ENCODE measurements at regions not wholly inside any gene's neighbourhood (a gene's known extent, or its start where the extent isn't known, plus 50 kb on each side); places are given as distances from the start of the nearest gene placed in this dataset.

GRCh38 chr17:53006006-53006405 lies 816.7 kb upstream of the KIF2B start:
- Histone ChIP-seq H3K9me3 (ENCODE audit: control insufficient read depth, insufficient read depth, low read depth, low read length) (no peaks in the 10 kb centered on the region), H3K36me3 (ENCODE audit: control insufficient read depth in 2 of 2, insufficient read depth in 1 of 2, low read length in 2 of 2) (no peaks in the 10 kb centered on the region), H3K4me3 (ENCODE audit: low read depth, low read length) (no peak overlapping the region), H3K4me1 (ENCODE audit: control insufficient read depth, insufficient read depth, low read length) (no peaks in the 10 kb centered on the region), H3K27ac (ENCODE audit: extremely low read depth, low read depth, low read length) (no peak overlapping the region)
- POLR2A ChIA-PET, result no interaction called here
- CTCF ChIA-PET, result interaction anchor here (1.1 kb wide), 1 partner anchor 26 kb away, joined by 3 read pairs; no protein-coding TSS in a partner anchor
- TF ChIP-seq ZNF366 (tag by site-specific recombination; conservative IDR thresholded peaks at IDR 0.05), result no peak
- TF ChIP-seq ZNF184 (tag by site-specific recombination; IDR thresholded peaks at IDR 0.05), result no peak
- no peak for TF ChIP-seq ZNF530 (tag by site-specific recombination; IDR thresholded peaks at IDR 0.05; ENCODE audit: low read depth)

GRCh38 chr17:53004902-53005301 lies 817.8 kb upstream of the KIF2B start:
- H3K27ac ChIP-seq (ENCODE audit: extremely low read depth, low read depth, low read length), result no peak overlapping the region
- TF ChIP-seq ZNF621 (tag by site-specific recombination; IDR thresholded peaks at IDR 0.05), result no peak
- TF ChIP-seq ZSCAN30 (tag by site-specific recombination; IDR thresholded peaks at IDR 0.05), result no peak
- TF ChIP-seq KLF8 (tag by site-specific recombination; IDR thresholded peaks at IDR 0.05), result no peak
- TF ChIP-seq ZNF521 (tag by site-specific recombination; IDR thresholded peaks at IDR 0.05), result no peak
- no peak for TF ChIP-seq ZNF660 (tag by site-specific recombination; IDR thresholded peaks at IDR 0.05)
- TF ChIP-seq AEBP2 (tag by site-specific recombination; IDR thresholded peaks at IDR 0.05; ENCODE audit: borderline replicate concordance), result no peak
- no peak for TF ChIP-seq ZNF558 (tag by site-specific recombination; IDR thresholded peaks at IDR 0.05)
- no peak for TF ChIP-seq ZNF555 (tag by site-specific recombination; conservative IDR thresholded peaks at IDR 0.05)
- no peak for TF ChIP-seq ZNF112 (tag by site-specific recombination; IDR thresholded peaks at IDR 0.05)
- no peak for TF ChIP-seq ZNF350 (tag by site-specific recombination; IDR thresholded peaks at IDR 0.05)
- no peak for TF ChIP-seq ZNF146 (tag by site-specific recombination; IDR thresholded peaks at IDR 0.05)
- TF ChIP-seq ZNF785 (tag by site-specific recombination; IDR thresholded peaks at IDR 0.05), result no peak
- TF ChIP-seq IKZF3 (tag by site-specific recombination; IDR thresholded peaks at IDR 0.05), result no peak
- no peak for TF ChIP-seq ZBTB26 (tag by site-specific recombination; optimal IDR thresholded peaks at IDR 0.05)
- no peak for TF ChIP-seq ZBTB7A (tag by site-specific recombination; IDR thresholded peaks at IDR 0.05; ENCODE audit: low read depth)
- no peak for TF ChIP-seq ZNF398 (tag by site-specific recombination; IDR thresholded peaks at IDR 0.05)
- no peak for TF ChIP-seq ZBTB44 (tag by site-specific recombination; IDR thresholded peaks at IDR 0.05)
- no peak for TF ChIP-seq SCRT2 (tag by site-specific recombination; IDR thresholded peaks at IDR 0.05)
- no peak for TF ChIP-seq PBX3 (CRISPR knock-in tag; IDR thresholded peaks at IDR 0.05)
- TF ChIP-seq ZBTB49 (tag by site-specific recombination; IDR thresholded peaks at IDR 0.05; ENCODE audit: low read depth), result no peak
- ChIA-PET POLR2A (no interaction called here), CTCF (interaction anchor here (0.6 kb wide), 1 partner anchor 624 kb away, joined by 3 read pairs; no protein-coding TSS in a partner anchor)
- no peaks in the 10 kb centered on the region for H3K4me1 ChIP-seq (ENCODE audit: control insufficient read depth, insufficient read depth, low read length)
- no peak overlapping the region for H3K4me3 ChIP-seq (ENCODE audit: low read depth, low read length)
- no peaks in the 10 kb centered on the region for H3K9me3 ChIP-seq (ENCODE audit: control insufficient read depth, insufficient read depth, low read depth, low read length)
- H3K36me3 ChIP-seq (ENCODE audit: control insufficient read depth in 2 of 2, insufficient read depth in 1 of 2, low read length in 2 of 2), result no peaks in the 10 kb centered on the region
